Naive B cell (primary cell): ENCODE measurements at regions not wholly inside any gene's neighbourhood (a gene's known extent, or its start where the extent isn't known, plus 50 kb on each side); places are given as distances from the start of the nearest gene placed in this dataset.
"Not testable (repeated sequence)": the region's sequence is repeated elsewhere in the genome, so short reads cannot be mapped to it uniquely, and the experiment has no call there.

Experiments used
- ATAC-seq, 2 donors: fragments of 150-1000 bp; cut with Tn5 transposase; 2 replicates each; pipeline ENCODE4 v1.10.0; 2021; ENCODE audit warnings: low read depth in 2 of 2, mild to moderate bottlenecking in 2 of 2, moderate library complexity in 2 of 2
- DNase-seq: peaks from one replicate; pipeline ENCODE4 v3.0.0; 2022
- H3K27ac Mint-ChIP-seq, 6 donors: one replicate each; pipeline ENCODE4 v1.8.0; 2020 to 2022; ENCODE audit warnings: mild to moderate bottlenecking in 6 of 6, mixed read lengths in 6 of 6, moderate library complexity in 5 of 6, inconsistent platforms in 2 of 6
- H3K27me3 Mint-ChIP-seq, 3 donors: one replicate each; pipeline ENCODE4 v1.8.0; 2021 to 2022; ENCODE audit warnings: mixed read lengths in 3 of 3, mild to moderate bottlenecking in 1 of 3
- H3K36me3 Mint-ChIP-seq, 2 donors: one replicate each; pipeline ENCODE4 v1.8.0; 2020 to 2022; ENCODE audit warnings: mixed read lengths in 2 of 2, inconsistent platforms in 1 of 2, mild to moderate bottlenecking in 1 of 2
- H3K4me1 Mint-ChIP-seq, 3 donors: one replicate each; pipeline ENCODE4 v1.8.0; 2020 to 2022; ENCODE audit warnings: mixed read lengths in 3 of 3, inconsistent platforms in 1 of 3, mild to moderate bottlenecking in 1 of 3, moderate library complexity in 1 of 3
- H3K4me3 Mint-ChIP-seq, 8 donors: one replicate each; pipeline ENCODE4 v1.8.0; 2020 to 2022; ENCODE audit warnings: mild to moderate bottlenecking in 8 of 8, mixed read lengths in 8 of 8, moderate library complexity in 8 of 8, inconsistent platforms in 2 of 8
- H3K9me3 Mint-ChIP-seq, 7 donors: one replicate each; pipeline ENCODE4 v1.8.0; 2020 to 2022; ENCODE audit warnings: mixed read lengths in 7 of 7, mild to moderate bottlenecking in 5 of 7, inconsistent platforms in 2 of 7, moderate library complexity in 1 of 7

DNA sequence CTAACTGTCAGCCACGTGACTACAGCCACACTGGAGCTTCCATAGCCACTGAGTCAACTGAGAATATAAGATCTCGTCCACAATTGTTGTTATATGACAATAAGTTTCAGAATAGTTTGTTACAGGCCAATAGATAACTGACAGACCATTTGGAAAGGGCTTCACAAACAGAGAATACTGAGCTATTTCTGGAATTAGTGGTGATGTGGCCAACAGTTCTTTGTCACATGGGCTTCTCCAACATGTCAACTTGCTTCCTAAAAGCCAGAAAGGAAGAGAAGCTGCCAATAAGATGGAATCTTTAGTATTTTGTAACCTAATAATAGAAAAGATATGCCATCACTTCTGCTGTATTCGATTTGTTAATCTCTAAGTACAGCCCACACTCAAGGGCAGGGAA lies 1220.4 kb downstream of the CDH8 start:
- DNase-seq, result no peak
- ATAC-seq, result no peak
- Mint-ChIP-seq H3K4me1 (no peaks in the 10 kb centered on the region), H3K4me3 (no peak overlapping the region), H3K36me3 (no peaks in the 10 kb centered on the region), H3K27ac (no peak overlapping the region), H3K27me3 (no peaks in the 10 kb centered on the region), H3K9me3 (peaks cover 0 to 2% (median 0%) of the 10 kb centered on the region in 7 donors)

DNA sequence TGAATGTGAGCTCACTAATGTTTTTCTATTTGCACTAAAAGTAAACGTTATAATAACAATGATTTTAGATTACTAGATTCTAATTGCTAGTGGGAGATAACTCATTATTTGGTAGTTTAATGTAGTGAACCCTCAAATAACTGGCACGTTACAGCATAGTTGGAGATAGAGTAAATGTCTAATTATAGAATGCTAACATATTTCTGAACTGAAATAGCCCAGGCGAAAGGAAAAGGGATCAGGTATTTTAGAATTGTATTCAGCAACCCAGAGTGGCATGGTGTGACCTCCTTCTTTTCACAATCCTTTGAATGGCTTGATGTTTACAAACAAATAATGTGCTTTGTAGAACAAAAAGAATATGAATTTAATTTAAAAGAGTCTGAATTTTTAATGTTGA lies 1221.2 kb downstream of the CDH8 start:
- no peaks in the 10 kb centered on the region for H3K27me3 Mint-ChIP-seq
- peaks cover 0 to 2% (median 0%) of the 10 kb centered on the region in 7 donors for H3K9me3 Mint-ChIP-seq
- no peak overlapping the region for H3K27ac Mint-ChIP-seq
- H3K4me3 Mint-ChIP-seq, result no peak overlapping the region
- no peak for ATAC-seq
- DNase-seq, result no peak
- H3K36me3 Mint-ChIP-seq, result no peaks in the 10 kb centered on the region
- H3K4me1 Mint-ChIP-seq, result no peaks in the 10 kb centered on the region

DNA sequence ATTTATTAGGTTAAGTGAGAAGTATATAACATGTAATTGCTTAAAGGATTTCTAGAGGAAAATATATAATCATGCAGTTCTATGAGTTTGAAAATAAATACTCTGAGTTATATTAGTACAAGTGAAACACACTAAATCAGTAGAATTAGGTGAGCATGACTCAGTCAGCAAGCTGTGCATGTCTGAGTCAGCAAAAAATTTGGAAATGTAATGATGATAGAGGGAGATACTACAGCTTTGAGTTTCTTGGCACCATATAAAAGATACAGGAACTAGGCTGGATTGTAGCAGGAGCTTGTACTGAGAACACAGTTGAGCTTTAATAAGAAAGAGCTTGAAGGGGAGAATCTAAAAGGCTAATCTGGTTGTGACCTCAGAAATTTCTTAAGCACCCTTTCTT lies 1224.6 kb downstream of the CDH8 start:
- Mint-ChIP-seq H3K27me3 (no peaks in the 10 kb centered on the region), H3K9me3 (peaks cover 0 to 6% (median 2%) of the 10 kb centered on the region in 7 donors), H3K4me1 (no peaks in the 10 kb centered on the region), H3K4me3 (no peak overlapping the region), H3K27ac (no peak overlapping the region), H3K36me3 (no peaks in the 10 kb centered on the region)
- DNase-seq (no peak), ATAC-seq (no peak)

DNA sequence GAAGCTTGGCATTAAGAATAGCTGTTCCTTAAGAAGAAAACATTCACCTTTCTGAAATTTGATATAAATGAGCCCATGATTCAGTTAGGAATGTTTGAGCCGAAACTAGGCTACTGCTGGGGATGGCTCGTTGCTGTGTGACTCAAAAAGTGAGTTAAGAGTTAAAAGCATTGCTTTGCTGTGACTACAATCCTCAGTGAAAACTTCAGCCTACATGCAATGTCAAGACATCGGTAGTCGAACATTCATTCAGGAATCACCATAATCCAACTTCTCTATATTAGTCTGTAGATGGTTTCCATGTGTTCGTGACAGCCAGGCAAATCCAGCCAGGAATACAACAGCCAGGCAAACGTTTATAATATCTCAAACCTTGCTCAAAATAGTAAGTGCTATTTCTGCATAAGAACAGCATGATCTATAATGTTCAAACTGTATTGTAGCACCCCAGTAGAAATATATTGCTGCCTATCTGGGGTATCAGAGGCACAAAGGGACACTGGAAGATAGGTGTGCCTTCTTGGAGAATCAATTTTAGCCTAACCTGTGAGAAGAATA lies 1225.1 kb downstream of the CDH8 start:
- DNase-seq, result no peak
- Mint-ChIP-seq H3K4me1 (no peaks in the 10 kb centered on the region), H3K4me3 (no peak overlapping the region), H3K27me3 (no peaks in the 10 kb centered on the region), H3K36me3 (no peaks in the 10 kb centered on the region), H3K9me3 (peaks cover 0 to 11% (median 2%) of the 10 kb centered on the region in 7 donors), H3K27ac (no peak overlapping the region)
- ATAC-seq, result no peak

DNA sequence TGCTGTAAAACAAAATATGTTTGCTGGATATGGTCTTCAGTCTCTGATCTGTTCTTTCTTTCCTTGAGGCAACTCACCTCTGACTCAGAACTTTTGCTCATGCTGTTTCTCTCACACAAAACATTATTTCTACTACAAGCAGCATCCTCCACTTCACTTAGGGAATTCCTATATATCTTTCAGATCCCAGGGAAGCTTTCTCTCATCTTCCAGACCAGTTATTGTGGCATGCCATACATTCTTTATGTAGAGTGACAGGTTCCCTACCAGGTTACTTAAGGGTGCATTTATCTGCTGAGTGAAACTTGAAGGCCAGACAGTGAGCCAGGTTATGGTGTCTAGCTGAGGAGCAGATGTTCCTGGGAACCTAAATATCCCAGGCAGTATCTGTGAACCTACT lies 1226.0 kb downstream of the CDH8 start:
- H3K36me3 Mint-ChIP-seq, result no peaks in the 10 kb centered on the region
- no peaks in the 10 kb centered on the region for H3K27me3 Mint-ChIP-seq
- peaks cover 0 to 18% (median 3%) of the 10 kb centered on the region in 7 donors for H3K9me3 Mint-ChIP-seq
- no peak for DNase-seq
- no peak overlapping the region for H3K27ac Mint-ChIP-seq
- ATAC-seq, result no peak
- no peaks in the 10 kb centered on the region for H3K4me1 Mint-ChIP-seq
- no peak overlapping the region for H3K4me3 Mint-ChIP-seq

DNA sequence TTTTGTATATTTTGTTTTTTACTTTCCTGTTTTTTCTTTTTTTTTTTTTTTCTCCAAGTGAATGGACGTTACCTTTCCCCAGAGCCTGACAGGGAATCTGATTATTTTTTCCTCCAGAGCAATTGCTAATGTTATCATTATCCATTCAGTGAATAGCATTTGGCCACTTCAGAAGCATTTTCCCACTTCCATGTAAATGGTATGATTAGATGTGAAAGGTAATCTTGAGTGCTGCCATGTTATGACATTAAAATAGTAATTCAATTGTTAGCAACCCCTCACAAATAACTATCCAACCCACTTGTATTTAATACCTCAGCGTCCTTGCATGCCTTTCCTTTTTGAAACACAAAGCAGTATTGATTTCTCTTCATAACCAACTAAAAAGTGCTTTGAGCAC lies 1243.8 kb downstream of the CDH8 start:
- Mint-ChIP-seq H3K36me3 (no peaks in the 10 kb centered on the region), H3K4me3 (no peak overlapping the region), H3K4me1 (no peaks in the 10 kb centered on the region), H3K27ac (no peak overlapping the region), H3K27me3 (no peaks in the 10 kb centered on the region), H3K9me3 (peaks cover 0 to 8% (median 4%) of the 10 kb centered on the region in 7 donors)
- DNase-seq (no peak), ATAC-seq (no peak)

DNA sequence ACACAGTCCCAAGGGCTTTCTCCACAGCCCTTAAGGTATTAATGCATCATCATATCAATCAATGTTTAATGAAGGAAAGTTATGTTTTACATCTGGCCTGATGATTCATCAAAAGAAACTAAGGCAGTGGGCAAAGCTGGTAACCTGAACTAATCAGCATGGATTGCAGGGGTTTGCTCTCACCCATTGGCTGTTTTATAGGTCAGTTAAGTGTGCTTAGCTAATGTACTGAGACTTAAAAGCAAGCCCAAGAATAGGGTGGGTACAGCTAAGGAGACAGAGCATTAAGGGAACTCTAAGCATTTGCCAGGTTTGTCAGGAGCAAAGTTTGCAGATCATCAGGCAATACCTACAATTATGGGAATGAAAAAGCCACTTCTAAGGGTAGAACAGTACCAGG lies 1247.6 kb downstream of the CDH8 start:
- Mint-ChIP-seq H3K27me3 (no peaks in the 10 kb centered on the region), H3K4me1 (no peaks in the 10 kb centered on the region), H3K9me3 (peaks cover 0 to 4% (median 0%) of the 10 kb centered on the region in 7 donors), H3K36me3 (no peaks in the 10 kb centered on the region), H3K27ac (no peak overlapping the region), H3K4me3 (no peak overlapping the region)
- no peak for ATAC-seq
- no peak for DNase-seq

DNA sequence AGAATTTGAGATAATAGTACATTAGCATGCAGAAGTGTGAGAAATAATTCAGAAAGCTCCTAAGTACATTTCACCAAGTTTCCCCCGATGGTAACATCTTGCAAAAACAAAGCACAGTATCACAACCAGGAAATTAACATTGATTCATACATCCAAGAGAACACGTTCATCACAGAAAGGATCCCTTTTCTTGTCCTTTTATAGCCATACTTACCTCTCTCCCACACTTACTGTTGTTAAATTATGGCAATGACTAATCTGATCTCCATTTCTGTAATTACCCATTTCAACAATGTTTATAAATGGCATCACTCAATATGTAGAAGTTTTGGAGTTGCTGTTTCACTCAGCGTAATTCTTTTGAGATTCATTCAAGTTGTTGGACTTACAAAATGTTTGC lies 1260.0 kb downstream of the CDH8 start:
- no peak for ATAC-seq
- Mint-ChIP-seq H3K36me3 (no peaks in the 10 kb centered on the region), H3K27me3 (no peaks in the 10 kb centered on the region), H3K4me3 (no peak overlapping the region), H3K4me1 (no peaks in the 10 kb centered on the region), H3K27ac (no peak overlapping the region), H3K9me3 (peaks cover 0 to 16% (median 7%) of the 10 kb centered on the region in 7 donors)
- DNase-seq, result no peak

DNA sequence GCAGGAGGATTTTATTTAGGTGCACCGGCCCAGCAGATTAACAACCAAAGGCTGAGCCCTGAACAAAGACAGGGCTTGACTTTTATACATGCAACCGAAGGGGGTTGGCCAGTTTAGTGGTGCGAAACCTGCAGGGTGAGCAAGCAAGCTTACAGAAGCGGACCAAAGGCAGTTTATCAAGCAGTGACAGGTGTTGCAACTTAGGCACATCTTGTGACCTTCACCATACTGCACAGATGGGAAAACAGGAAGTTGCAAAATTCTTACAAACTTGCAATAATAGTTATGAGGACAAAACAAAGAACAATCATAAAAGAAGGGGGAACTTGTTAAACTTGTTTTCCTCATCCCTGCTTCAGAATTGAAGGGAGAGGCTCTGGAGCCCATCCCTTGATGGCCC lies 1265.1 kb downstream of the CDH8 start:
- no peaks in the 10 kb centered on the region for H3K36me3 Mint-ChIP-seq
- no peak for ATAC-seq
- H3K27me3 Mint-ChIP-seq, result no peaks in the 10 kb centered on the region
- H3K4me3 Mint-ChIP-seq, result no peak overlapping the region
- peaks cover 4 to 20% (median 9%) of the 10 kb centered on the region in 7 donors for H3K9me3 Mint-ChIP-seq
- no peaks in the 10 kb centered on the region for H3K4me1 Mint-ChIP-seq
- no peak for DNase-seq
- no peak overlapping the region for H3K27ac Mint-ChIP-seq

DNA sequence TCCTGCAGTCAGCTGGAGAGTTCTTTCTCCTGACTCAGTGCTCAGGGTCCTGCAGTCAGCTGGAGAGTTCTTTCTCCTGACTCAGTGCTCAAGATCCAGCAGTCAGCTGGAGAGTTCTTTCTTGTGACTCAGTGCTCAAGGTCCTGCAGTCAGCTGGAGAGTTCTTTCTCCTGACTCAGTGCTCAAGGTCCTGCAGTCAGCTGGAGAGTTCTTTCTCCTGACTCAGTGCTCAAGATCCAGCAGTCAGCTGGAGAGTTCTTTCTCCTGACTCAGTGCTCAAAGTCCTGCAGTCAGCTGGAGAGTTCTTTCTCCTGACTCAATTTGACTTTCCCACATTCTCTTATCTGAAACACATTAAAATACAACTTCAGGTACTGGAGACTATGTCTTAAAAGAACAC lies 1265.9 kb downstream of the CDH8 start:
- H3K4me3 Mint-ChIP-seq, H3K27ac Mint-ChIP-seq, H3K4me1 Mint-ChIP-seq, ATAC-seq, H3K36me3 Mint-ChIP-seq, H3K27me3 Mint-ChIP-seq, DNase-seq: not testable (repeated sequence)
- H3K9me3 Mint-ChIP-seq, result peaks cover 4 to 20% (median 11%) of the 10 kb centered on the region in 7 donors

DNA sequence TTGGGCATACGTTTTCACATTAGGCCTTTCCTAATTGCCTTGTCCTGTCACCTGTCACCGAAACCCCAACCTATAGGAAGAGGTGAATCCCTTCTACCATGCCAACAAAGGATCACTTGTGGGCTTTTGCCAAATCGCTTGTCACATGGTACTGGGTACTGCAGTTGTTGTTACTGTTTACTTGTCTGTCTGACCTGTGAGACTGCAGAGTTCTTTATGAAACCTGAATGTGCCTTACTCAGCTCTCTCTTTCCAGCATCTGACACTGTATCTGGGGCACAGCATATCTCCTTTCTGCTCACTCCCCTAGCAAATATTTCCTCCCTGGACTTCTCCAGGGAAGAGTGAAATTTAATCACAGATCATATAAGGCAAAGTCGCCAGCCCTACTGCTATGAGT lies 1272.4 kb downstream of the CDH8 start:
- Mint-ChIP-seq H3K27me3 (no peaks in the 10 kb centered on the region), H3K36me3 (no peaks in the 10 kb centered on the region), H3K27ac (no peak overlapping the region), H3K4me1 (no peaks in the 10 kb centered on the region), H3K4me3 (no peak overlapping the region), H3K9me3 (peaks cover 0 to 10% (median 5%) of the 10 kb centered on the region in 7 donors)
- ATAC-seq (no peak), DNase-seq (no peak)

DNA sequence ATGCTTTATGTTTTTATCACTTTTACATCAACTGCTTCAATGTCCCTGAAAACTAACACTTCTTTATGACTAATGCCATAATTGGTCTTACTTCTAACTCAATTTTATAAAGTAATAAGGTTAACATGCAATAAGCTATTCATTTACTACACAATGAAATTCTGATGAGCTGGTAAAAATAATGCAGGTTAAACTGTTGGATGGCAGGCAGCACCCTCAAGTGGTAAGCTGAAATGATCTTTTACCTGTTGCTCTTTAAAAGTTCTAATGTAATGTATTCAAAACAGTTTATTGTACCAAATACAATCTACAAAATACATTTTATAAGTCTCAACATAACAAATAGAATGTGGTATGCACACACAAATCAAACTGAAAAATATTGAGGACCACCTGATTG lies 1280.3 kb downstream of the CDH8 start:
- no peak for ATAC-seq
- no peak for DNase-seq
- no peaks in the 10 kb centered on the region for H3K4me1 Mint-ChIP-seq

DNA sequence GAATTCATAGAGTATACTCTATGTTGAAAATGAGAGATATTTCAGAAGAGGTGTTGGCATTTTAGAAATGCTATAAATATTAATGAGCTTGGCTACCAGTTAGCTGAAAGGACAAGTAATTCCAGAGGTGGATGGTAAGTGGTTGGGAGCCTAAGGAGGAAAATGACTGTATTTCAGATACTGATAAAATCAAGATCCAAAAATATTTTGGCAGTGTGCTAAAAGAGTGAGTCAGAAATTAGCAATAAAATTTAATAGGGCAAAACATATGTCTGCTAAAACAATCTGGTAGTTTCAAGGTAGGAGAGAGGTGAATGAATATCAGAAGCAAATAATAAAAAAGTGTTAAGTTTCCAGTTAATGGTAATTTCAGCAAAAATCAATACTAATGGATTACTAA lies 1287.9 kb downstream of the CDH8 start:
- ATAC-seq (no peak), DNase-seq (no peak)
- Mint-ChIP-seq H3K4me1 (no peaks in the 10 kb centered on the region), H3K27me3 (no peaks in the 10 kb centered on the region), H3K27ac (no peak overlapping the region), H3K4me3 (no peak overlapping the region), H3K36me3 (no peaks in the 10 kb centered on the region), H3K9me3 (peaks cover 0 to 12% (median 5%) of the 10 kb centered on the region in 7 donors)

More for the DNA sequence above, 1280.3 kb downstream of the CDH8 start:
- H3K9me3 Mint-ChIP-seq, result peaks cover 0 to 2% (median 0%) of the 10 kb centered on the region in 7 donors
- no peak overlapping the region for H3K27ac Mint-ChIP-seq
- no peak overlapping the region for H3K4me3 Mint-ChIP-seq
- no peaks in the 10 kb centered on the region for H3K36me3 Mint-ChIP-seq
- H3K27me3 Mint-ChIP-seq, result no peaks in the 10 kb centered on the region

DNA sequence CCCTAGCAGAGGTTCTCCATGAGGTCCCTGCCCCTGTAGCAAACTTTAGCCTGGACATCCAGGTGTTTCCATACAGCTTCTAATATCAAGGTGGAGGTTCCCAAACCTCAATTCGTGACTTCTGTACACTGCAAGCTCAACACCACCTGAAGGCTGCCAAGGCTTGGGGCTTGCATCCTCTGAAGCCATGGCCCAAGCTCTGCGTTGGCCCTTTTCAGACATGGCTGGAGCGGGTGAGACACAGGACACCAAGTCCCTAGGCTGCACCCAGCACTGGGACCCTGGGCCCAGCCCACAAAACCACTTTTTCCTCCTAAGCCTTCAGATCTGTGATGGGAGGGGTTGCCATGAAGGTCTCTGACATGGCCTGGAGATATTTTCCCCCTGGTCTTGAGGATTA lies 1292.0 kb downstream of the CDH8 start:
- Mint-ChIP-seq H3K4me3 (no peak overlapping the region), H3K27ac (no peak overlapping the region), H3K27me3 (no peaks in the 10 kb centered on the region), H3K9me3 (peaks cover 0 to 16% (median 4%) of the 10 kb centered on the region in 7 donors), H3K36me3 (no peaks in the 10 kb centered on the region), H3K4me1 (no peaks in the 10 kb centered on the region)
- DNase-seq (no peak), ATAC-seq (no peak)

DNA sequence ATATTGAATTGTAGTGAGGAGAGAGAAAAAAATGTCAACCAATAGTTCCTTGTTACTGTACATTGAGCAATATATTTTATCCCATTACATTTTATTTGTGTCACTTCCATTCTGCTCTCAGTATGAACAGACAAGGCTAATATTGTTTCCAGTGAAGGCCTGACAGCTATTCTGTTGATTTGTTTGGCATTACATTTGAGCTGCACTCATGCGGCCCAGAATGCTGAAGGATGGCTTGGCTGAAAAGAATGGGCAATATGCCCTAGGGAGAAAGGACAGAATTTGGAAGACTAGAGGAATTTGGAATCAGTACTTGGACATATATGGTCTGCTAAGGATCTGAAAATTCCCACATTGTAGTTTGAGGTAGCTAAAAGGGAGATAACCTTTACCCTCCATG lies 1294.4 kb downstream of the CDH8 start:
- DNase-seq, result no peak
- H3K36me3 Mint-ChIP-seq, result no peaks in the 10 kb centered on the region
- no peak overlapping the region for H3K27ac Mint-ChIP-seq
- H3K4me3 Mint-ChIP-seq, result no peak overlapping the region
- H3K9me3 Mint-ChIP-seq, result peaks cover 0 to 14% (median 7%) of the 10 kb centered on the region in 7 donors
- H3K27me3 Mint-ChIP-seq, result no peaks in the 10 kb centered on the region
- H3K4me1 Mint-ChIP-seq, result no peaks in the 10 kb centered on the region
- no peak for ATAC-seq
